T47D (cell line): ENCODE measurements at regions not wholly inside any gene's neighbourhood (a gene's known extent, or its start where the extent isn't known, plus 50 kb on each side); places are given as distances from the start of the nearest gene placed in this dataset.

Source experiments
- DNase-seq, 2 experiments: peaks; one replicate each; pipeline versions ENCODE4 v3.0.0 to v3.0.0-alpha.2; 2011 to 2012; ENCODE audit warnings: low read depth in 1 of 2, low spot score in 1 of 2
- JUND ChIP-seq: IDR thresholded peaks from 2 replicates; pipeline ENCODE4 v1.6.1; 2012; ENCODE audit warnings: low read depth
- in situ Hi-C: cut with HindIII; loops from 2 replicates; pipeline ENCODE4 v1.10.0; 2016; ENCODE audit warnings: low sequenced_read_pairs, low pct_unique_long_range_greater_than_20kb

- DNase-seq: no peak
- TF ChIP-seq JUND: no peak
- in situ Hi-C loops: no loop called here
These were observed 149.8 kb upstream of the PCBD1 start for GRCh38 chr10:71038091-71038633.

- no peak for TF ChIP-seq JUND
- in situ Hi-C loops: no loop called here
- DNase-seq: no peak
These were observed 150.6 kb upstream of the PCBD1 start for GRCh38 chr10:71038921-71039320.

GRCh38 chr10:71039551-71039950 lies 151.2 kb upstream of the PCBD1 start:
- no peak for DNase-seq
- in situ Hi-C loops: no loop called here
- no peak for TF ChIP-seq JUND

- in situ Hi-C loops: no loop called here
- DNase-seq: no peak
- no peak for TF ChIP-seq JUND
These were observed 152.0 kb upstream of the PCBD1 start for GRCh38 chr10:71040343-71040742.

- in situ Hi-C loops: no loop called here
- DNase-seq: no peak
- no peak for TF ChIP-seq JUND
These were observed 152.7 kb upstream of the PCBD1 start for GRCh38 chr10:71040846-71041605.

- no peak for DNase-seq
- TF ChIP-seq JUND: no peak
- in situ Hi-C loops: no loop called here
These were observed 153.9 kb upstream of the PCBD1 start for GRCh38 chr10:71042216-71042615.

- DNase-seq: no peak
- in situ Hi-C loops: no loop called here
- TF ChIP-seq JUND: no peak
These were observed 154.3 kb upstream of the PCBD1 start for GRCh38 chr10:71042699-71043098.

GRCh38 chr10:71043858-71044257 lies 155.5 kb upstream of the PCBD1 start:
- no peak for DNase-seq
- in situ Hi-C loops: no loop called here
- TF ChIP-seq JUND: no peak

- no peak for DNase-seq
- TF ChIP-seq JUND: no peak
- in situ Hi-C loops: no loop called here
These were observed 156.4 kb upstream of the PCBD1 start for GRCh38 chr10:71044720-71045119.

GRCh38 chr10:71045204-71045809 lies 156.9 kb upstream of the PCBD1 start:
- in situ Hi-C loops: no loop called here
- no peak for DNase-seq
- TF ChIP-seq JUND: no peak

- no peak for TF ChIP-seq JUND
- in situ Hi-C loops: no loop called here
- DNase-seq: no peak
These were observed 157.6 kb upstream of the PCBD1 start for GRCh38 chr10:71045936-71046335.

GRCh38 chr10:71046747-71047146 lies 158.4 kb upstream of the PCBD1 start:
- TF ChIP-seq JUND: no peak
- in situ Hi-C loops: no loop called here
- DNase-seq: no peak

- DNase-seq: no peak
- in situ Hi-C loops: no loop called here
- TF ChIP-seq JUND: no peak
These were observed 160.7 kb upstream of the PCBD1 start for GRCh38 chr10:71048971-71049615.
